ENCODE measurements at regions not wholly inside any gene's neighbourhood (a gene's known extent, or its start where the extent isn't known, plus 50 kb on each side); places are given as distances from the start of the nearest gene placed in this dataset.

- TF ChIP-seq, protein P1, sequence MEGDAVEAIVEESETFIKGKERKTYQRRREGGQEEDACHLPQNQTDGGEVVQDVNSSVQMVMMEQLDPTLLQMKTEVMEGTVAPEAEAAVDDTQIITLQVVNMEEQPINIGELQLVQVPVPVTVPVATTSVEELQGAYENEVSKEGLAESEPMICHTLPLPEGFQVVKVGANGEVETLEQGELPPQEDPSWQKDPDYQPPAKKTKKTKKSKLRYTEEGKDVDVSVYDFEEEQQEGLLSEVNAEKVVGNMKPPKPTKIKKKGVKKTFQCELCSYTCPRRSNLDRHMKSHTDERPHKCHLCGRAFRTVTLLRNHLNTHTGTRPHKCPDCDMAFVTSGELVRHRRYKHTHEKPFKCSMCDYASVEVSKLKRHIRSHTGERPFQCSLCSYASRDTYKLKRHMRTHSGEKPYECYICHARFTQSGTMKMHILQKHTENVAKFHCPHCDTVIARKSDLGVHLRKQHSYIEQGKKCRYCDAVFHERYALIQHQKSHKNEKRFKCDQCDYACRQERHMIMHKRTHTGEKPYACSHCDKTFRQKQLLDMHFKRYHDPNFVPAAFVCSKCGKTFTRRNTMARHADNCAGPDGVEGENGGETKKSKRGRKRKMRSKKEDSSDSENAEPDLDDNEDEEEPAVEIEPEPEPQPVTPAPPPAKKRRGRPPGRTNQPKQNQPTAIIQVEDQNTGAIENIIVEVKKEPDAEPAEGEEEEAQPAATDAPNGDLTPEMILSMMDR (IDR thresholded peaks at IDR 0.05; ENCODE audit: control extremely low read depth in 1 of 3, insufficient read depth in 1 of 3, low read depth in 1 of 3, low read length in 3 of 3), result no peak
- TF ChIP-seq ATF2 (IDR thresholded peaks at IDR 0.05; ENCODE audit: low read length) (no peak), RAD21 (IDR thresholded peaks at IDR 0.05 in 1 of 2, conservative IDR thresholded peaks at IDR 0.05 in 1 of 2; ENCODE audit: low read depth in 2 of 2, low read length in 2 of 2) (no peak), ATF3 (IDR thresholded peaks at IDR 0.05; ENCODE audit: insufficient read depth, low read depth, low read length) (no peak), PHF8 (conservative IDR thresholded peaks at IDR 0.05; ENCODE audit: low read depth, low read length) (no peak), TCF12 (IDR thresholded peaks at IDR 0.05; ENCODE audit: low read depth, low read length) (no peak), JUND (IDR thresholded peaks at IDR 0.05; ENCODE audit: low read length) (no peak), TBP (IDR thresholded peaks at IDR 0.05; ENCODE audit: low read depth, low read length) (no peak), CREB1 (IDR thresholded peaks at IDR 0.05) (no peak)
Measured at GRCh38 chr3:95327478-95327877, 1264.6 kb downstream of the NSUN3 start.

Data from H1 (cell line).